ENCODE measurements at regions not wholly inside any gene's neighbourhood (a gene's known extent, or its start where the extent isn't known, plus 50 kb on each side); places are given as distances from the start of the nearest gene placed in this dataset.
A peak's percentile ranks its signal among the peaks of the same experiment; 100 is the strongest.

DNA sequence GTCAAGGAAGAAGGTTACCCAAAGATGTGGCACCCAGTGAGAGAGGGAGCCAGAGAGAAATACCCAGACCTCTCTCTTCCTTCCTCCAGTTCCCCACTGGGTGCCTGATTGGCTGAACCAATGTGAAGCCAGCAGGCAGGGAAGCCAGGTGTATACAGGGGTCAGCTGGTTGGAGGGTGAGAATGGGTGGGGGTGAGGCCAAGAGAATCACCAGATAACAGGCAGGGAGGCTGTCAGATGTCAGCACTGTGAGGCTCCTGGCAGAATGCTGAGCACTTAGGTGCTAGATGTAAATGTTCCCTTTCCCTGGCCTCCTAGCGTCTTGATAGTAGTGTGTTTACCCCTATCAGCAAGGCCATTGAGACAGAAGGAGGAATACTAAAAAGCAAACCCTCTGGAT, 104.0 kb upstream of the MGAT5 start:
- DNase-seq: no peak

DNA sequence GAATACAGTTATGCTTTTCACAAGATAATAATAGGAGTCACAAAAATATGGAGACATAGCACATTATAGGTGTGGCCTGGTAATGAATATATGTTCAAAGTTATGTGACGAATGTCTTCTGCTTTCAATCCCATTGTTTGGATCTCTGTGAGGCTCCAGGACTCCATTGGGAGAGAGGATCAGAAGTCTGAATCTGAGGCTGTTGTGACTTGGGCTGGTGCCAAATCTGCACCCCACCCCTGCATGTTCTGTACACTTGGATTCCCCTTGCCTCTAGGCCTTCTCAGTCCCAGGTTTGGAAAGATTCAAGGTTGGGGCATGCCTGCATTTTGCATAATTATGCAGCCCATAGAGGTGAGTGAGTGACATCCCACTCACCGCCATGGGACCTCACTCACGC, 103.1 kb upstream of the MGAT5 start:
- DNase-seq: no peak

DNA sequence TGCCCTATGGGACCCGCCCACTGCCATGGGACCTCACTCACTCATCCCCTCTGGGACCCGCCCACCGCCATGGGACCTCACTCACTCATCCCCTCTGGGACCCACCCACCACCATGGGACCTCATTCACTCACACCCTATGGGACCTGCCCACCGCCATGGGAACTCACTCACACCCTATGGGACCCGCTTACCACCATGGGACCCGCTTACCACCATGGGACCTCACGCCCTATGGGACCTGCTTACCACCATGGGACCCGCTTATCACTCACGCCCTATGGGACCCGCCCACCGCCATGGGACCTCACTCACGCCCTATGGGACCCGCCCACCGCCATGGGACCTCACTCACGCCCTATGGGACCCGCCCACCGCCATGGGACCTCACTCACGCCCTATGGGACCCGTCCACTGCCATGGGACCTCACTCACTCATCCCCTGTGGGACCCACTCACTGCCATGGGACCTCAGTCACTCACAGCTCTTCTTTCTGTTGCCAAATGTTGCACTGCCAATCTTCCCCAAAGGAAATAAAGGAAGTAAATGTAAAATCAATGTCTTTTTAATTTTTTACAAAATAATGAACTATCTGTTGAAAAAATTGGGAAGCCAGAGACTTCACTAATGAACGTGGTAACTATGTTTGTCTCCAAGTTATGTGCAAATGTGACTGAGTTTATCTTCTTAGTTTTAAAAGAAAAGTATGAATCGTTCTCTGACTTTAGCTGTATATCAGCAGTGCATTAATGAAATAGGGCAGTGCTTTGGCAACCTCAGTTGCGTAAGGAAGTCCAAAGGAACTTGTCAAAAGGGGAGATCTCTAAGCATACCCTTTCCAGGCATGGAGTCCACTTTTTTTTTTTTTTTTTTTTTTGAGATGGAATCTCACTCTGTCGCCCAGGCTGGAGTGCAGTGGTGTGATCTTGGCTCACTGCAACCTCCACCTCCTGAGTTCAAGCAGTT, 101.5 kb upstream of the MGAT5 start:
- DNase-seq: no peak

DNA sequence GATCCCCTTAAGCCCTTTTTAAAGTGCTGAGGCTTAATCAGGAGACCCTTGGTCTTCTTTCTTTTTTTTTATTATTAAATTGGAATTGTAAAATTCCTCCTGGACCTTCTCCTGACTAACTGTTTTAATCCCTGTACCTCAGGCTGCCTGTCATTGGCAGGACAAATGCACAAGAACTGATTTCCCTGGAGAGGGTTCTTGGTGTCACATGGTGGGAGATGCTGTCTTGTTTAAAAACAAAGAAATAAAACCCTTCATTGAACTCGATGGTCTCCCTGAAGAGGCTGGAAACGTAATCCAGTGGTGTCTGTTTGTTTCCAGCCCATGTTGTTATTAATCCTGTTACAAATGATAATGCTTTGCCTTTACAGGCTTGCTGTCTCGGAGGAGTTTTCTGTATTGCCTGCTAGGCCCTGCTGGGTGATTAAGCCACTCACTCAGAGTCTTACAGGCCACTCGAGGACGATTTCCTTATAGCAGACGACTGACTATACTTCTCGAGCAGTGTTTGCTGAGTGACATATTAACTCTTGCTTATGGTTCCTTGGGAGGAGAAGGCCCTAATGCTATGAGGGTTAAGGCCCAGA, 100.5 kb upstream of the MGAT5 start:
- DNase-seq: no peak

DNA sequence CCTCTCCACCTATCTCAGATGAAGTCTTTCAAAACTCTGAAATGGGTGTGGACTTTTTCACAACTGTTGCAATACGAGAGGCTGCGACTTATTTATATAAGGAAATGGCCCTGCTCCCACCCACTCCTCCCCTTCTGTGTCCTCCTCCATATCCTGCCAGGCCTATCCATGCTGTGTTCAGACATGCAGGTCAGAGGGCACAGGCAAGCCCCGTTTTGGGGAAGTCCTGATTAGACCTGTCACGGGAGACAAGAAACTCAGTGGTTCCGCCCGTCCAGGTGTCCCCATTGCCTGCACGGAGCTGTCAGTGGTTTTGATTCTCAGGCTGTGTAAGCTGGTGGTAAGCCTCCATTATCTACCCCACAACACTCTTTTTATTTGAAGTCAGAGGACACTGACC, 99.6 kb upstream of the MGAT5 start:
- DNase-seq: no peak

DNA sequence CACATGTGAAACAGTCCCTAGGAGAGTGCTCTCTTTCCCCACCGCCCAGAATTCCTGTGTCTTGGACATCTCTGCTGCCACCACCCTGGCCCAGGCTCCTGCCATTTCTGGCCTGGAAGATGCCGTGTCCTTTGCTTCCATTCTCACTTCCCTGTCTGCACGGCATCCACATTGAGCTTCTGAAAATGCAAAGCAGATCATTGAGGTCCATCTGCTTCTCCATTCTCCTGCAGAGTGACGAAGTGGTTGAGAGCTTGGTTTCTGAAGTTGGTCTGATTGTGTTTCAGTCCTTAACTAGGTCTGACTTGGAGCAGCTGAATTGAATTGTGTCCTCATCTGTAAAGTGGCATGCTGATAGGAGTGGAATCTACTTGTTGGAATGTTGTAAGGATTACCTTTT, 98.7 kb upstream of the MGAT5 start:
- DNase-seq: no peak

DNA sequence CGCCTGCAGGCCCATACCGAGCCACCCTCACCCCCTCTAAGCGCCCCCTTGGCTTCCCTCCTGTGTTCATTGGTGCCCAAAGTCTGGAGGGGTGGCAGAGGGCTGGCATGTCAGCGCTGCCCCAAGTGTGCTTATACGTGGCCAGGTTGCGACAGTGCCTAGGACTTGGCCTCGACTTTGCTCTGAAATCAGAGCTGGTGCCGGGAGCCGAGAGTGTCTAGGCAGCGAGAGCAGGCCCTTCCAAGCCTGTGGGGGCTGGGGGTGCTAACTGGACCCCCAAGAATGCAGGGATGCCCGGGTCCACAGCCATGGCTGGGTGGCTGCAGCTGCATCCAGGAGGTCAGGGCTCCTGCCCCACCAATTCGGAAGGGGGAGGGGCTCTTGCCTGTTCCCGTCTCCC, 95.6 kb upstream of the MGAT5 start:
- DNase-seq: no peak

DNA sequence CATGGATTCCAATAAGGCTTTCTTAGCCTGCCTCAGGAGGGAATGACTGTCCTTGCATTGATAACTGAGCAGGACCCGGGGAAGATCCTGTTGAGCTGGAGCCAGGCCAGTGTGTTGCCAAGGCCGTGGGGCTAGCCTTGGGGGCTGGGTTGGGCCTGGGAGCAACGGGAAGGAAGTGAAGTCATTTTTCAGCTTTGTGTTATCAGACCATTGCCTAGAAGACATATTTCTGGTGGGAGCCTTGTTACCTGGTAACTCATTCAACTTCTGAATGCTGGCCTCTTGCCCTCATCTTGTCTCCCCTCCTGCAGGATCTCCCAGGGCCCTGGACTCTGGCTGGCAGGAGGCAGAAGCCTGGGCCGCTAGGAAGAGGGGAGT, 92.7 kb upstream of the MGAT5 start:
- no peak for DNase-seq

DNA sequence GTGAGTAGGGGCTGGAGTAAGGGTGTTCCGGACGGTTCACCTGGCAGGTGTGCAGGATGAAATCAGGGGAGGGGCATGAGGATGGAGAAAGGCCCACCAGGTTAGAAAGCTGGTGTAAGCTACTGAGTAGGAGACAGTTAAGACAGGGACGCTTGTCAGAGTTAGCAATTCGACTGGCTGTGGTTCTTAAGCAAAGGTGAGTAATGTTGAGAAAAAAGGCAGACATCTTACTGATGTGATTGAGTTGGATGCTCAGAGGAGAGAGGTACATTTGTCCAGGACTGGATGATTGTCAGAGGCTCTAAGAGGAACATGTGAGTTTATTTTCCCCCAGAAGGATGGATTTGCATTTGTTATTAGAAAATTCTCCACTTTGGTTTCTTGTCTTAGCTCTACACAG, 90.5 kb upstream of the MGAT5 start:
- no peak for DNase-seq

DNA sequence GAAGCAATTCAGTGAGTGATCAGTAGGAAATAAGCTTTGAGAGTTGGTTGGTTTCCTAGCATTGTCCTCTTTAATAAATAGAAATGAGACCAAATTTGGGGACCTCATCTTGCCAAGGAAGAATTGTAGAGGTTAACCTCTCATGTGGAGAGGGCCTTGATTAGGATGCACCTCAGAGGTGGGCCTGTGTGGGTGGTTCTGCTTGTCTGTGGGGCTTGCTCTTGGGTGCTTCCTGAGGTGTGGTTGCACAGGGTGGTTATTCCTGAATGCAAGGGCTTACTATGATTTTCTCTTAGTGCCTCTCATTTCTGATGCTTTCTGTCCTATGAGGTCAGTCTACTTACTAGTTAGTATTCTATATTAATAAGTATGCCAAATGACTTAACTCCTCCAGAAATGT, 89.6 kb upstream of the MGAT5 start:
- DNase-seq: no peak

DNA sequence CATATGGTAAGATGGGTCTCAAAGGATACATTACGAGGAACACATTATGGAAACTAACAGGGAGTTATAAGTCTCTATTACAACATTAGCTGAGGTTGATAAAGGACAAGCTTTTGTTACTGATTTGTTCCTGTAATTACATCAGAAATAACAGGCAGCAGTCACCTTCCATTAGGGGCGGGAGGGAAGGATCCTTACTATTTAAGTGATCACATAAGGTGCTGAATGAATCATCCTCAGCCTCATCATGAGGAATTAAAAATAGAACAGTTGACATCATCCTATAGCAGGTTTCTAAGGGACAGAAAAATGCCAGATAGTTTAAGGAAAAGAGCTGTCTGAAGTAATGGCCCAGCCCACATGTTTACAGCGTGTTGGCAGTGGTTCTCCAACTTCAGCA, 86.9 kb upstream of the MGAT5 start:
- no peak for DNase-seq

DNA sequence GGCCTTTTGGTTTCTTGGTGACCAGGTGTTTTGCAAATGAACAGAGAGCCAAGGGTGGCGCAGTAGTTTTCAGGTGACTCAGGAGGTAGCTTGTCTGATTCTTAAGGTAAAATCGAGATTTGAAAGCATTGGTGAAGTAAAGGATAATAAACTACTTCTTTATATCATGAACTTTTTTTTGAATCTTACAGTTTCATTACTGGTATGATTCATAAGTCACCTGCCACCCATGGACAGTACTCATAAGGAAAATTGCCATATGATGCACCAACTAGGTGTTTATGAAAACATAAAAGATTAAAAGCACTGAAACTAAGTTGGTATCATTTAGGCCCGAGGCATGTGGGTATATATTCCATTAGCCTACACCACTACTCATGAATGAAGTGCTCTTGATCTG, 84.1 kb upstream of the MGAT5 start:
- no peak for DNase-seq

DNA sequence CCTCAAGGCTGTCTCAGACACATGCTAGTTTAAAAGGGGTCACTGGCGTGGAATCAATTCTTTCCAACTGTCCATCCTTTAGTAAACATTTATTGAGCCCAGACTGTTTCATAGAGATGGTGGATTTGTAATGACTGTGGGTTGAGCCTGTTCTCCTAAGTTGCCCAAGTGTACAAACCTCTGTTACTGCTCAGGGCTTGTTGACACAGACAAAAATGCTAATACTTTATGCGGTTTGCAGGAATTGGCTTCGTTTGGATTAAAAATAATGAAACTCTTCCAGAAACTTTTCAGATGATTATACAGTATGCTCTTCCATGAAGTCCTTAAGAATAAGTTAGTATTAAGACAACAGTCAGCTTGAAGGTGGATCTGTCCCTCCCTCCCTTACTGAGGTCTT, 83.6 kb upstream of the MGAT5 start:
- DNase-seq: no peak

DNA sequence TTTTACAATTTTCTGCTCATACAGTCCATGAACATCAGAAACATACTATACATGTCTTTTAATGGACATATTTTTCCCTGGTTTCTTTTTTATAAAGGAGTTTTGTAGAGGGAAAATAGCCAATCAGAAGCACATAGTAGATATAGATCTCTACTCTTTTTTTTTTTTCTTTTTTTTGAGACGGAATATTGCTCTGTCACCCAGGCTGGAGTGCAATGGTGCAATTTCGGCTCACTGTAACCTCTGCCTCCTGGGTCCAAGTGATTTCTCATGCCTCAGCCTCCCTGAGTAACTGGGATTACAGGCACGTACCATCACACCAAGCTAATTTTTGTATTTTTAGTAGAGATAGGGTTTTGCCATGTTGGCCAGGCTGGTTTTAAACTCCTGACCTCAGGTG, 83.2 kb upstream of the MGAT5 start:
- DNase-seq: no peak

DNA sequence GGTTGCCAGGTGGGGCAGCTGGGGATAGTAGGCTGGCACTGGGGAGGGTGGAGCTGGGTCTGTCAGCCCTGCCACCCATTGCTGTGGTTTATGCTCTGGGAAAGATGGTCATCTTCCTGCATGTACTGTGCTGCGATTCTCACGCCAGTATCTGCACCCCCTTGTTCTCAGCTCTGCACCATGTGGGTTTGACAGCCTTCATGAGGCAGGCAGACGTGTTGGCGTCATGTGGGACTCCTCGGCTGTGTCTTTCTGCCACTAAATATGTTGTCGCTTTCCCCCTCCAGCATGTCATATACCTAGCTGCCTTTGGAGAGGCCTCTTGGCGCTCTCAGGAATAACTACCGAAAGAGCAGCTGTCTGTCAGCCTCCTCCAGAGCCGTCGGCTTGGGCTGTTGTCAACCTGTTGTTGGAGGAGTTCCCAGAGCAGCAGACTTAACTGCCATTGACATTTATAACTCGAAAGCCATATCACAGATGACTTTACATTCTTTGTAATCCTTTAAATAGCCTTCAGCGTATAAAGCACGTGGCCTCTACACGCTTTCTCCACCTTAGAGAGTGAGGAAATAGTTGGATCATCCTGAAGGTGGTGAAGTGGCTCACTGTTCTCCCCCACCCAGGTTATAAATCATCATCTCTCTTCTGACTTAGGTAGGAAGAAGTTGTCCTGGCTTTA, 80.4 kb upstream of the MGAT5 start:
- no peak for DNase-seq

DNA sequence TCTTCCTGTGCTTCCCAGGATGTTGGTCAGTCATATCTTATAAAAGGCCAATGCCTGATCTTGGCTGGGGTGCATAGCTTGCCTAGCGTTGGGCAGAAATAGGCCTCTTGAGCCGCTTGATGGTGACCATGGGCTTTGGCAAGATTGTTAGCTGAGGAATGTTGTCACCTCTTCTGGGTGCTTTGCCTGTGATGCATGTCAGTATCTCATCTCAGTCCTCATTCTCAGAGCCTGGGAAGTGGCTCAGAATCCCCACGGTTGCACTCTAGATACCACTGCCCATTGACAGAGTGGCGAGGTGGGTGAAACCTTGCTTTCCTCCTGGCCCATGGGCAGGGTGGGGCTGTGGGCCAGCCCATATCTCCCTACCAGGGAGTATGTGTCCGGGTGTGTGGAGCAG, 79.2 kb upstream of the MGAT5 start:
- no peak for DNase-seq

DNA sequence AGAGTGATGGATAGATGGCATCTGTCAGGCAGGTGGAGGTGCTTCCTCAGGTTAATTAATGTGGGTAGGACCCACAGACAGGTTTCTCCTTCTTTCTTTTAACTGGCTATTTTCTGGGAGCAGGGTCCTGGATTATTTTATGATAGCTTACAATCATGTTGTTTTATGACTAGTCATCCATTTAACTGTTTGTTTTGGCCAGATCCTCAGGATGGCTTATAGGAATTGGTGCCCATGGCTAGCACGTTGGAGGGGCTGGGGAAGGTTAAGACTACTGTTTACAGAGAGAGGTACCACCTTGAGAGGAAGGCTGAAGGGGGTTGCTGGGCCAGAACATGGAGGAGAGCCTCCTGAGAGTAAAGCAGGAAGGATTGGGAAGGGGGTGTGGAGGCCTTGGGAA, 78.0 kb upstream of the MGAT5 start:
- DNase-seq: no peak

DNA sequence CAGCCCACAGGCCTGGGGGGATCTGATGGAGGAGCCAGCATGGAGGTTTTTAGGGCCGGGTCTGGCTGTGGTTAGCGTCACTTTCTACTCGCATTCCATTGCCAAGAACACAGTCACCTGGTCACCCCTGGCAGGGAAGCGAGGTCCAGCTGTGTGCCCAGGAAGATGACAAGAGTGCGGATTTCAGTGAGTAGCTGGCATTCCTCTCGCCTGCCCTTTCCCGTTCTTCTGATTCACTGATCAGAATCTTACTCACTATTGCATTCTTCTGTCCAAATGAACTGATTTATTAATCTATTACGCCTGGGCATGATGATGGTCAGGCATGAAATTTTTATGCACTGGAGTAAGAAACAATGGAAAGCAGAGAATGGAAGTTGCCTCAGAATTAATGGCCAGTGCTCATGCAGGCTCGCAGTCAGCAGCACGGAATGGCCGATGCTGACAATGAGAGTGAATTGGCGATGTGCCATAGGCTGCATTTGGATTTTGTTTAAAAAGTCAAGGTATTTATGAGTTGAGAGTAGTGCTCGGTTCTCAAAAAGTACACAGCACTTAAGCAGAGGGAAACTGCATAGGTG, 76.4 kb upstream of the MGAT5 start:
- no peak for DNase-seq

DNA sequence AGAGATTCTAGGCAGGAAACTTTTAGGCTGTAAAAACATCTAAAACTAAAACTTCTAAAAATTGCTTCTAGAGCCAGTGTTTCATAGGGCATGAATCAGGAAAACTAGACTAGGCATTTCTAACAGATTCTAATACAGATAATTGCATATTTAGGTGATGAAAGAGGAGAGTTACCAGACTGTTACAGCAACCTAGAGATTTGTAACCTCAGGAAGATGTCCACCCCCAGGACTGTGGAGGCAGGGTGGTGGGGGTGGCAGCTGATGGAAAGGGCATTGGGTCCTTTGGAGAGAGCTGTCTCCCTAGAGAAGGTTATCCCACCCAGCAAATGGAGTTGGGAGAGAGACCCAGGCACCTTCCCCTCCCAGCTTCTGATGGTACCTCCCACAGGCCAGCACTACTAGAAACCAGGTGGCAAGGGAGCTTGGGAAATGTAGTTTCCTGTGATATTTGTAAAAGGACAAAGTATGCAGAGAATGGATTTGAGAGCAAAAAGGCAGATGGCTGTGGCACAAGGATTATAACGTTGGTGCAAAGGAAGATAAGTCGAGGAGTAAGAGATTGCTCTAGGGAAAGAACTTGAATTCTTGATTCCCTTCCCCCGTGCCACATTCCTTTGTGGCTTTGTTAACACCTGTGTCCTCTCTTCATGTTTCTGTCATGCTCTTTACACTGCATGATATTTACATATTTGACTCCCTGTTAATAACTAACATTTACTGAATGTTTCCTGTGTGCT, 75.6 kb upstream of the MGAT5 start:
- no peak for DNase-seq

DNA sequence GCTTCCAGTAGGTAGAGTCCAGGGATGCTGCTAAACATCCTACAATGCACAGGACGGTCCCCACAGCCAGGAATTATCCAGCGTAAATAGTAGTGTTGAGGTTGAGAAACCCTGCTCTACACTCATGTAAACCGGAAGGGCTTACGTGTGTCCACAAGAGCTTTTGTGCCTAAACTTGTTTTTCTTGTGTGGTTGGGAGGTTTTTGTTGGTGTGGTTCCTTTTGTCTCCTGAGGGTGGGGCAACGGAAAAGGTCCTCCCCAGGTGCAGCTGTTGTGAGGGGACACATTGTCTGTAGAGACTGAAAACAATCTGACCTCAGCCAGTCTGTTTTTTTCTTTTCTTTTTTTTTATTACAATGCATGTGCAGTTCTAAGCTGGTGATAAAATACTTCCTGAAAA, 72.7 kb upstream of the MGAT5 start:
- DNase-seq: peak; percentile 51

DNA sequence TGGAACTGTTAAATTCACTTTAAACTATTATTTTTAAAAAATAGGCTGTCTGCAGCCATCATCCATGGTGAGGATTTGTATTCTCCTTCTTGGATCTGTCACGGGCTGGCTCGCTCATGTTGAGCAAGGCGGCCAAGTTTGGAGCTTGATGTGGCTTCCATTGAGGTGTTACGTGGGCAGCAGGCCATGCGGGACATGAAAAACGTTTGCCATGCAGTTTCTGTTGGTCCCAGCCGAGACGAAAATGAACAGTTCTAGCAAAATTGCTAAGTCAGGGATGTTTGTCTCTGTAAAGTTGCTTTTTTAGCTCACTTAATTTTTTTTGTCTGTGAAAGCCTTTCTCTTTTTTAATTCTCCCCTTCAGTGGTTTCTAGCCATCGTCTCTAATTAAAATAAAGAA, 70.2 kb upstream of the MGAT5 start:
- no peak for DNase-seq

DNA sequence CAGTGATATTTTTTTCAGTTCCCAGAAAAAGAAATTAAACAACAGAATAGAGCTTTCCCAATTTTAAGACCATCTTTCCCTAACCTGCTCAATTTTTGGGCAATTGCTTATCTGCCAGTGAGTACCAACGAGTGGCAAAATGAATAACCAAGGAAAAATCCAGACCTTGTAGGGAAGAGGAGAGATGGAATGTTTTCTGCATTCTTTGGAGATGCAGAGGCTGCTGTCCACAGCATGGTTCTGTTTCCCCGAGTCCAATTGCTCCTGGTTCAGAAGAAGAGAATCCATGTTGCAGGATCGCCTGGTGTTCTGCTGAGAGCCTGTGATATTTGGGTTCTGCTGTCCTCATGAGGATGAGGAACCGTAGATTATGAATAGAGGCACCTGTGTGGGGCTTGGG, 68.2 kb upstream of the MGAT5 start:
- DNase-seq: no peak
